ENCODE measurements at regions not wholly inside any gene's neighbourhood (a gene's known extent, or its start where the extent isn't known, plus 50 kb on each side); places are given as distances from the start of the nearest gene placed in this dataset.

GRCh38 chr20:51299413-51299812 is 243.1 kb downstream of the NFATC2 start:
- no peak for FAIRE-seq
- Histone ChIP-seq H3K27ac (no peak overlapping the region), H3K9me3 (peaks cover 9% of the 10 kb centered on the region; the same call in 2 of the 3 replicates), H3K4me1 (no peaks in the 10 kb centered on the region), H3K4me2 (no peak overlapping the region), H3K4me3 (no peak overlapping the region)
- ChIA-PET CTCF (interaction anchor here (0.9 to 17.1 kb wide), 5 partner anchors 8 to 310 kb away, joined by 4 to 565 read pairs (median 7); no protein-coding TSS in a partner anchor), POLR2A (no interaction called here)
- 17% methylated on average over 1 of the region's 1 CpG for WGBS (ENCODE audit: missing lambda C conversion rate)
- no peak for DNase-seq (ENCODE audit: low read depth in 1 of 2, low spot score in 1 of 2)
- ATAC-seq, result no peak
- TF ChIP-seq NFE2L2 (conservative IDR thresholded peaks at IDR 0.05; ENCODE audit: low read length), result no peak
- TF ChIP-seq MAX (IDR thresholded peaks at IDR 0.05), result no peak
- TF ChIP-seq CEBPB (IDR thresholded peaks at IDR 0.05), result no peak
- no peak for TF ChIP-seq PBX3 (IDR thresholded peaks at IDR 0.05)
- no peak for TF ChIP-seq ELK1 (IDR thresholded peaks at IDR 0.05; ENCODE audit: low read depth, low read length)
- TF ChIP-seq TP53 (CRISPR knock-in tag; IDR thresholded peaks at IDR 0.05), result no peak
- TF ChIP-seq ZFP36 (IDR thresholded peaks at IDR 0.05; ENCODE audit: borderline replicate concordance, partially characterized antibody), result no peak
- TF ChIP-seq CHD2 (IDR thresholded peaks at IDR 0.05; ENCODE audit: low read length, partially characterized antibody), result no peak

GRCh38 chr20:51298141-51298749 is 244.3 kb downstream of the NFATC2 start:
- DNase-seq (ENCODE audit: low read depth in 1 of 2, low spot score in 1 of 2), result no peak
- CTCF ChIA-PET, result interaction anchor here (1.6 to 17.1 kb wide), 4 partner anchors 9 to 309 kb away, joined by 4 to 565 read pairs (median 21); no protein-coding TSS in a partner anchor

More at GRCh38 chr20:51298141-51298749, 244.3 kb downstream of the NFATC2 start:
- Histone ChIP-seq H3K27ac (no peak overlapping the region), H3K4me1 (no peaks in the 10 kb centered on the region), H3K4me2 (no peak overlapping the region), H3K9me3 (peaks cover 4% of the 10 kb centered on the region; the same call in 2 of the 3 replicates), H3K4me3 (no peak overlapping the region)
- TF ChIP-seq NFE2L2 (conservative IDR thresholded peaks at IDR 0.05; ENCODE audit: low read length), result no peak
- no peak for TF ChIP-seq REST (IDR thresholded peaks at IDR 0.05)
- TF ChIP-seq FOSB (CRISPR knock-in tag; IDR thresholded peaks at IDR 0.05), result no peak
- FAIRE-seq, result no peak
- ATAC-seq, result no peak
- WGBS (ENCODE audit: missing lambda C conversion rate), result 36% methylated on average over 9 of the region's 9 CpGs
- POLR2A ChIA-PET, result no interaction called here
